SK-N-SH (cell line): ENCODE measurements at regions not wholly inside any gene's neighbourhood (a gene's known extent, or its start where the extent isn't known, plus 50 kb on each side); places are given as distances from the start of the nearest gene placed in this dataset.
A peak's percentile ranks its signal among the peaks of the same experiment; 100 is the strongest.

Source experiments
- CTCF ChIA-PET: fragments of 300-600, 350-600 bp; formaldehyde crosslinking; extraction: SDS; loops from one replicate; lab custom pipeline; 2021; lab: Yijun Ruan, JAX
- POLR2A ChIA-PET: fragments of 350-600 bp; sonication (Branson Sonifier 250); formaldehyde crosslinking; extraction: SDS; loops from one replicate; lab custom pipeline; 2020; ENCODE audit warnings: antibody characterized with exemption, inconsistent platforms; lab: Yijun Ruan, JAX
- DNase-seq: peaks from one replicate; pipeline ENCODE4 v3.0.0; 2012
- H2AFZ ChIP-seq: fragments of 200-600 bp; sonication (generic); 2 replicates; pipeline ENCODE4 v1.8.1; 2016; ENCODE audit warnings: antibody characterized with exemption, mild to moderate bottlenecking, low read depth
- H3F3A ChIP-seq: fragments of 200-600 bp; sonication (generic); replicated peaks from 2 replicates; pipeline ENCODE3; 2016; ENCODE audit warnings: antibody characterized with exemption, mild to moderate bottlenecking; ENCODE audit not compliant: insufficient read depth
- H3K27ac ChIP-seq, 2 experiments: fragments of 200-500 bp in 1 of 2; fragments of 200-600 bp in 1 of 2; sonication (Bioruptor generic) in 1 of 2; sonication (generic), shearing (Covaris generic) in 1 of 2; 2 replicates each; pipeline versions ENCODE4 v1.5.1 to v1.6.1; 2014 to 2016; ENCODE audit warnings: low read depth in 2 of 2, inconsistent platforms in 1 of 2, low read length in 1 of 2, mild to moderate bottlenecking in 1 of 2, mixed read lengths in 1 of 2
- H3K27me3 ChIP-seq: fragments of 200-600 bp; sonication (generic), shearing (Covaris generic); 2 replicates; pipeline ENCODE4 v1.6.1; 2016; ENCODE audit warnings: mixed run types; ENCODE audit not compliant: insufficient read depth
- H3K36me3 ChIP-seq, 2 experiments: fragments of 200-500 bp in 1 of 2; fragments of 200-600 bp in 1 of 2; sonication (Bioruptor generic) in 1 of 2; sonication (generic) in 1 of 2; replicated peaks in 1 of 2; 2 replicates each; pipeline versions ENCODE3 to v1.5.1; 2014 to 2016; ENCODE audit warnings: low read length in 1 of 2, mild to moderate bottlenecking in 1 of 2; ENCODE audit not compliant: insufficient read depth in 2 of 2, control insufficient read depth in 1 of 2
- H3K4me1 ChIP-seq, 2 experiments: fragments of 200-500 bp in 1 of 2; fragments of 200-600 bp in 1 of 2; sonication (Bioruptor generic) in 1 of 2; sonication (generic), shearing (Covaris generic) in 1 of 2; 2 replicates each; pipeline versions ENCODE4 v1.5.1 to v1.6.1; 2014 to 2016; ENCODE audit warnings: low read depth in 1 of 2, low read length in 1 of 2, mixed run types in 1 of 2; ENCODE audit not compliant: insufficient read depth in 2 of 2, control insufficient read depth in 1 of 2
- H3K4me2 ChIP-seq: fragments of 200-600 bp; sonication (generic), shearing (Covaris generic); 2 replicates; pipeline ENCODE4 v1.6.1; 2017; ENCODE audit warnings: mixed run types
- H3K4me3 ChIP-seq, 2 experiments: fragments of 200-500 bp in 1 of 2; fragments of 200-600 bp in 1 of 2; sonication (Bioruptor generic) in 1 of 2; sonication (generic), shearing (Covaris generic) in 1 of 2; 2 replicates each; pipeline versions ENCODE4 v1.5.1 to v1.8.1; 2014 to 2016; ENCODE audit warnings: low read depth in 2 of 2, inconsistent platforms in 1 of 2, low read length in 1 of 2, mild to moderate bottlenecking in 1 of 2, mixed read lengths in 1 of 2, moderate library complexity in 1 of 2
- H3K79me2 ChIP-seq: fragments of 200-600 bp; sonication (generic); 2 replicates; pipeline ENCODE4 v1.8.1; 2017; ENCODE audit warnings: mild to moderate bottlenecking; ENCODE audit not compliant: insufficient read depth
- H3K9ac ChIP-seq: fragments of 200-600 bp; sonication (generic); 2 replicates; pipeline ENCODE4 v1.6.1; 2017; ENCODE audit warnings: mixed run types
- H3K9me2 ChIP-seq: fragments of 200-600 bp; sonication (generic); 2 replicates; pipeline ENCODE4 v1.6.1; 2017; ENCODE audit warnings: mixed run types
- H3K9me3 ChIP-seq: fragments of 200-600 bp; sonication (generic); 2 replicates; pipeline ENCODE4 v1.6.1; 2017; ENCODE audit warnings: mixed run types, mild to moderate bottlenecking, moderate library complexity
- H4K20me1 ChIP-seq: fragments of 200-600 bp; sonication (generic); 2 replicates; pipeline ENCODE4 v1.6.1; 2017; ENCODE audit warnings: mild to moderate bottlenecking, mixed run types; ENCODE audit not compliant: insufficient read depth
- CTCF ChIP-seq: fragments of 200-600 bp; sonication (generic); IDR thresholded peaks from 2 replicates; pipeline ENCODE4 v1.6.1; 2017; ENCODE audit warnings: antibody characterized with exemption, mild to moderate bottlenecking, moderate library complexity
- ELF1 ChIP-seq: IDR thresholded peaks from 2 replicates; pipeline ENCODE4 v1.4.0; 2012
- FOSL2 ChIP-seq: IDR thresholded peaks from 2 replicates; pipeline ENCODE4 v1.4.0; 2012; ENCODE audit warnings: low read depth, mild to moderate bottlenecking, moderate library complexity, borderline replicate concordance
- FOXJ3 ChIP-seq: sonication (generic); formaldehyde crosslinking; IDR thresholded peaks from 2 replicates; pipeline ENCODE4 v1.5.1; 2020; ENCODE audit warnings: mild to moderate bottlenecking, missing genetic modification reagents
- FOXM1 ChIP-seq: IDR thresholded peaks from 2 replicates; pipeline ENCODE4 v1.4.0; 2012; ENCODE audit warnings: low read depth, mild to moderate bottlenecking
- GATA2 ChIP-seq: sonication (generic); formaldehyde crosslinking; IDR thresholded peaks from 2 replicates; pipeline ENCODE4 v1.5.0; 2020; ENCODE audit warnings: mild to moderate bottlenecking, missing genetic modification reagents
- JUND ChIP-seq: IDR thresholded peaks from 2 replicates; pipeline ENCODE4 v1.4.0; 2012
- MXI1 ChIP-seq: IDR thresholded peaks from 2 replicates; pipeline ENCODE4 v1.6.1; 2012; ENCODE audit warnings: mild to moderate bottlenecking, low read depth, low read length, improper control_type of control experiment
- NFIC ChIP-seq: IDR thresholded peaks from 2 replicates; pipeline ENCODE4 v1.4.0; 2012; ENCODE audit warnings: borderline replicate concordance
- REST ChIP-seq: IDR thresholded peaks from 2 replicates; pipeline ENCODE4 v1.6.1; 2012; ENCODE audit warnings: mild to moderate bottlenecking, low read depth, low read length, moderate library complexity
- RFX5 ChIP-seq: IDR thresholded peaks from 2 replicates; pipeline ENCODE4 v1.6.1; 2012; ENCODE audit warnings: mild to moderate bottlenecking, improper control_type of control experiment, low read length
- YY1 ChIP-seq: IDR thresholded peaks from 2 replicates; pipeline ENCODE4 v1.4.0; 2012; ENCODE audit warnings: low read depth, mild to moderate bottlenecking
- ZBTB33 ChIP-seq: IDR thresholded peaks from 2 replicates; pipeline ENCODE4 v1.4.0; 2012; ENCODE audit warnings: low read depth, borderline replicate concordance
- WGBS: methylation state at CpG from one replicate; pipeline ENCODE4 v1.1.6; 2017; ENCODE audit warnings: low lambda C conversion rate; 5-methylcytosine and 5-hydroxymethylcytosine counted together
- TF ChIP-seq, protein P1 (sequence below): fragments of 150-350 bp; IDR thresholded peaks from 2 replicates; pipeline ENCODE4 v1.6.1; 2017; ENCODE audit warnings: antibody characterized with exemption, low read length, low read depth, borderline replicate concordance

DNA sequence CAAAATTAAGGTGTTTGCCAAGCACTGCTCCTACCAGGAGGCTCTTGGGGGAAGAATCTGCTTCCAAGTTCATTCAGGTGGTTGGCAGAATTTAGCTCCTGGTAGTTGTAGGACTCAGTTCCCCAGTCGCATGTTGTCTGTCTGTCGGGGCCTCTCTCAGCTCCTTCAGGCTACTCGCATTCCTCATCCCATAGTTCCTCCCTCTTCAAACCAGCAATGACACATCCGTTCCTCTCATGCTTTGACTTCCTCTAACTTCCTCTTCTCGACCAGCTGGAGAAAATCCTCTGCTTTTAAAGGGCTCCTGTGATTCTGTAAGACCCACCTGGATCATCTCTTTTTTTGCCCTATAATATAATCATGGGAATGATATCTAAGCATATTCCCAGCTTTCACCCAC lies 108.1 kb downstream of the PMP22 start:
- Histone ChIP-seq H3K27me3 (peaks cover 15% of the 10 kb centered on the region; the same call in 1 of the 2 replicates), H3K4me2 (no peak overlapping the region)

More for the DNA sequence above, 108.1 kb downstream of the PMP22 start:
- TF ChIP-seq ELF1 (no peak), REST (no peak), YY1 (no peak), ZBTB33 (no peak), FOSL2 (no peak), GATA2 (CRISPR knock-in tag) (no peak), FOXJ3 (CRISPR knock-in tag) (no peak), RFX5 (no peak), NFIC (no peak), CTCF (no peak), MXI1 (no peak), FOXM1 (no peak), JUND (no peak)
- TF ChIP-seq, protein P1, sequence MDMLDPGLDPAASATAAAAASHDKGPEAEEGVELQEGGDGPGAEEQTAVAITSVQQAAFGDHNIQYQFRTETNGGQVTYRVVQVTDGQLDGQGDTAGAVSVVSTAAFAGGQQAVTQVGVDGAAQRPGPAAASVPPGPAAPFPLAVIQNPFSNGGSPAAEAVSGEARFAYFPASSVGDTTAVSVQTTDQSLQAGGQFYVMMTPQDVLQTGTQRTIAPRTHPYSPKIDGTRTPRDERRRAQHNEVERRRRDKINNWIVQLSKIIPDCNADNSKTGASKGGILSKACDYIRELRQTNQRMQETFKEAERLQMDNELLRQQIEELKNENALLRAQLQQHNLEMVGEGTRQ: no peak
- TF ChIP-seq, all 33 proteins: peak for 0
- POLR2A ChIA-PET: no interaction called here
- H3K9ac ChIP-seq: no peak overlapping the region
- peak overlapping the region; percentile 2; the same call in 1 of the 2 replicates for H2AFZ ChIP-seq
- WGBS: 5% methylated on average over 5 of the region's 5 CpGs
- no peaks in the 10 kb centered on the region for H3K4me1 ChIP-seq
- H3K27ac ChIP-seq: no peak overlapping the region
- H3K4me3 ChIP-seq: no peak overlapping the region
- no peaks in the 10 kb centered on the region for H4K20me1 ChIP-seq
- no peaks in the 10 kb centered on the region for H3F3A ChIP-seq
- CTCF ChIA-PET: interaction anchor here (2.3 to 3.9 kb wide), 2 partner anchors 10 to 13 kb away, joined by 8 to 27 read pairs; no protein-coding TSS in a partner anchor
- DNase-seq: no peak
- H3K36me3 ChIP-seq: no peaks in the 10 kb centered on the region
- H3K9me3 ChIP-seq: no peaks in the 10 kb centered on the region
- no peaks in the 10 kb centered on the region for H3K79me2 ChIP-seq
- H3K9me2 ChIP-seq: no peaks in the 10 kb centered on the region
